ENCODE measurements at regions not wholly inside any gene's neighbourhood (a gene's known extent, or its start where the extent isn't known, plus 50 kb on each side); places are given as distances from the start of the nearest gene placed in this dataset.

DNA sequence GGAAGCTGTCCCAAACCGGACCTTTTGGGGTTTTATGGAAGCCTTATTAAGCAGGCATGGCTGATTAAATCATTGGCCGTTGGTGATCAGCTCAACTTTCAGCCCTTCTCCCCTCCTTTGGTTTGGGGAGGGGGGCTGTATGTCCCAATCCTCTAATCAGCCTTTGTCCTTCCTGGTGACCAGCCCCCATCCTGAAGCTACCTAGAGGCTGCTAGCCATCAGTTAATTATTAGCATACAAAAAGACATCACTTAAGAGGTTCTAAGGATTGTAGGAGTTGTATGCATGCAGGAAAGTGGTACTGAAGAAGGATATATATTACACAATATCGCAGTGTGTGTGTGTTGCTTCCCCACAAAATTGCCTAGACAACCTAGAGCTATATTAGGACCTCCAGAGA, 553.3 kb upstream of the FZD8 start:
- DNase-seq: no peak

DNA sequence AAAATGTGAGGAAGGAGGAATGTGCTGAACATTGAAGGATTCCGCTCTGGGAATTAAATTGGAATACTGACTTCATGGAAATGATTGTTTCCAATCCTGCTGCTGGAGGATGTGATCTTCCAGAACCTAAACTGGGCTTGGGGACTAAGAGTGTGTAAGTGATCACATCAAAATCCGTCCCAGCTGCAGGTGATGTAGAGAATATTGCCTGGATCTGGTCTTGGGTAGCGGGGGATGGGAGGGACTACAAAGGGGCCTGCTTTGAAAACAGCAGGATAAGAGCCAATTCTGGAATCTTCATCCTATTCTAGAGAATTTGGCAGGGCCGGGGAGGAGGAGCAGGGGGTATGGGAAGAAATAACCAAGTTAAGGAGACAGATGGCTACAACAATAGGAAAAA, 552.2 kb upstream of the FZD8 start:
- DNase-seq: no peak

DNA sequence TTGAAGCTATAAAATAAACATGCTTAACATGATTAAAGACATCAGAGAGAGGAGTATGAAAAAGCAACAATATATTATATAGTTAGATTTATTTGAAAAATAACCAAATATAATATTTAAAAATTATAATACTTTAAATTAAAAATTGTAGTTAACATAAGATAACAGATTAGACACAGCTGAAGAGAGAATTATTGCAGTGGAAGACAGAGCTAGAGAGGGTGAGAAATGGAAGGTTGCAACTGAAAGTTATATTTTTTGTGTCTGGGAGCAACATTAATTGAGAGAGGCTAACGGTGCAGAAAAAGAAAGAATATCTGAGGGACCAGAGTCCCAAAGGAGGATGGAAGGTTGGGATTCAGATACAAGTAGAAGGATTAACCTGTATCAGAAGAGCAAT, 548.9 kb upstream of the FZD8 start:
- no peak for DNase-seq

DNA sequence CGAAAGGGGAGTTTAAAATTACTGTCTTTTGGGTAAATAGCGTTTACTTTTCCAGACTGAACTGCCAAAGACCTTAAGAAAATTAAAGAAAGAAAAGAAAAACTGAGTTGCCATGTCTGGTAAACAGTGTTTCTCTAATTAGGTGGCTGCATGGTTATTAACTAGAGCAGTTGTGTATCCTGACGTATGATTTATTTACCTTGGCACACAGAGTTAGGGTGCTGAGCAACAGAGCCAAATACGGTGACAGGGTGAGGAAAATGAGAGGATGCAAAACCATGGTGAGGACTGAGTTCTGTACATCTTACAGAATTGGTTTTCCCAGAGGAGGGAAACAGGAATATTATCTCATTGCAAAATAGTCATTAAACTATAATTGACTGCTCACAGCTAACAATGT, 546.4 kb upstream of the FZD8 start:
- no peak for DNase-seq

DNA sequence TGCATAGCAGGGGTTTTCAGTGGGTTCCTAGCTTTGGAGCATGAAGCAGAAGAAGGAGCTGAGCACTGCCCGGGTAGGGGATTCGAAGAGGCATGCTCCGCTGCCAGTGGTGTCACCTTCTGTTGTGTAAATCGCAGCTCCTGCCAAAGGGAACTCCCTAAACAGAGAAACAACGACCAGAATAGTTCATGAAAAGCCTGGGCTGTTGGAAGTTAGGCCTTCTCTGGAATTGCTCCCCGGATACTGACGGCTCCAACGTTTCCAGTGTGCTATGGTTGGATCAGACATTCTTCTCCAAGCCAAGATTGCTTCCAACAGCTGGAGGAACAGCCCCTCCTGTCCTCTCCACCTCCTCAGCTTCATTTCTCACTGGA, 546.0 kb upstream of the FZD8 start:
- no peak for DNase-seq

DNA sequence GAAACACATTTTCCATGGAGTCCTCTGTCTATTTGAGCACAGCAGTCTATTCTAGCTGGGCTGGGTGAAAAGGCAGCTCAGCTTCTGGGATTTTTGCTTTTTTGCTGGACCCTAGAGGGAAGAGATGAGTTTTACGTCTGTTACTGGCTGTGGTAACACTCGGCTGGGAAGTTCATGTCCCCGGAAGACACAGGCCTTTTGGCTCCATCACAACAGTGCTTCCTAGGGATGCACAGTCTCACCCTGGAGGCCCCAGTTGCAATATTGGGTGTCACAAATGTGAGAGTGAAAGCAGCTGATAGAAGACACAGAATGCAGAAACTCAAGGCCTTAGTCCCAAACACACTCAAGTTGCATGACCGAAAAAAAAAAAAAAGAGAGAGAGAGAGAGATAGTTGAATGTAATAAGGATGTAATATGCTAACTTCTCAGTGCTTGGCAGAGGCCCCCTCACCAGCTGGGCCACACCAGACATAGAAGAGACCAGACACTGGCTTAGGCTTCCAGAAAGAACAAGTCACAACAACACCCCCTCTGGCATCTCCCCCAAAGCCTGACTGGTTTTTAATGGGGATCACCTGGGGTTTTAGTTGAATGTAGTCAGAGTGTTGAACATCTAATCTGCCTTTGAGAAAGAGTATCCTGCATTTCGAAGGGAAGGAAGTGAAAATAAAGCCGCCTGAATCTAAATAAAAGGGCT, 545.4 kb upstream of the FZD8 start:
- DNase-seq: no peak

DNA sequence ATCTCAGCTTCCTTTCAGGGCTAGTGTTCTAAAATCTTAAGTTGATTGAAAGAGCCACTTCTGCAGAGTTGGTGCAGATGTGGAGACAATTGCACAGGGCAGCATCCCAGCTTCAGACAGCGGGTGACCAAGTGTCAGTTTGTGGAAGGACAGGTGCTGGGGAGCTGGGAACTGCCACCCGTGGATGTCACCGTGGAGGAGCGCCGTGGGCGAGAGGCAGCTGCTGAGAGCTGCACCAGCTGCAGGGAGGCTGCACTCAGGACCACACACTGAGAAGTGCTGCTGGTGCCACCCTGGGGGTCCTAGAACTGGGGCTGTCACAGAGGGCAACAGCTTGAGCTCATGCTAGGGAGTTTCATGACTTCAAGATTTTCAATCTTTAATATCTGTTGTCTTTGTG, 543.0 kb upstream of the FZD8 start:
- DNase-seq: no peak

DNA sequence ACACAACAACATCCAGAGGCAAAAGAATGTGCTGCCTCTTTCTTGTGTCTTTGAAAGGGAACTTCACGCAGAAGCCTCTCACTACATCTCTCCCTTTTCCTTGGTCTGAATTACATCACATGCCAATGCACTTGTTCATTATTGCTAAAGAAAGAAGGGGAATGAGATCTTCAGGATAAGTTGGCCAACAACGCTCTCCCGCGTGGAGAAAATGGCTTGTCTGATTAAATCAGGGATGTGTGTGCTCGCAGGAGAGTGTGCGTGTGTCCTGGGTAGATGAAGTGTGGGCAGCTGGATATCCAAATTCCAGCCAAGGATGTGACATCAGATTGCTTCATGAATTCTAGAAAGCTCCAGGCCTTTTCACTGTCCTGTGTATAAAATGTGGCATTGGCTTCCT, 541.6 kb upstream of the FZD8 start:
- DNase-seq: no peak

DNA sequence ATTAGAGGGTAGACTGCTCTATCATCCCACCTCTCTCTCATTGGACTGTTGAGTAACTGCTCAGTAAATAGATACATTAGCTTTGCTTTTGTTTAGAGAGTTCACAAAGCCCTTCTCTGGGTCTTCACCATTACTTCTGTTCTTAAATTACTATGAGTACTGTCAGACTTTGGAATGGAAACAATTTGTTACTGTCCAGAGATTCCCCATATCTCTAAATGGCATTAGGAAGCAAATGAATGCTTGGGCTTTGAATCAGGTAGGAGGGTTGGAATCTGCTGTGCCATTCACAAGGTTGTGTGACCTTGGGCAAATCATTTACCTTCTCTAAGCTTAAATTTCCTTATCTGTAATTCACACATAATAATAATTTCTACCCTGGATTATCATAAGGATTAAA, 541.0 kb upstream of the FZD8 start:
- no peak for DNase-seq

DNA sequence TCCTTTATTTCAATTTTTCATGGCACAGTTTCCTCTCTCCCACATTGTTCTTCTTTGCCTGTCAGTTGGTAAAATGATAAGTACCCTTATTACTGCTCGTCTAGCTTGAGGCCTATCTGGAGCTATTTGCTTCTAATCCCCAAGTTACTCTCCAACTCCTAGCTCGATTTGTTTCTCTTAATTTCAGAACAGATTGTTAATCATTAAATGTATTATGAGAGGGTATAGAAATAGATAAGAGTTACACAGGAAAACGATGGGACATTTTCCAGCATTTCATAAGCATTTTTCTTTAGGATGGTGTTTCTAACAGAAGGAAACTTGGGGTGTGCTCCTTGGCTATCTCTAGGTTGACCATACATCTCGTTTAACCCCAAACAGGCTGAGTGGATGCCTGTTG, 540.5 kb upstream of the FZD8 start:
- DNase-seq: no peak

DNA sequence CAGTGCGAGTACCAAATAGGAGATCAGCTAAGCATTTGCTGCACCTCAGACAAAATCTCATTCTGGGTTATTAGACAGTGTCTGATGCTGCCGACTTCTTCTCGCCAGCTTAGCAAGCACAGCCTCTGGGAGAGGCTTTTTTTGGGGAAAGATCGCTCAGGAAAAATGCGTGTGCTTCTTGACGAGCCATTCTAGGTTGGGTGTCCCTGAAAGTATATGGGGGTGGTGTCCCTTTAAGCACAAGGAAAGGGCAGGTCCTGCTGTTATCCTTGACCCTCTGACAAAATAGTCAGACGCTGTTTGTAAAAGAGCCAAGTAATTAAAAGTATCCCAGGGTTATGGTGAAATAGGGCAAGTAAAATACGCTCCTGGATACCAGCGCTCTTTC, 540.1 kb upstream of the FZD8 start:
- DNase-seq: no peak

DNA sequence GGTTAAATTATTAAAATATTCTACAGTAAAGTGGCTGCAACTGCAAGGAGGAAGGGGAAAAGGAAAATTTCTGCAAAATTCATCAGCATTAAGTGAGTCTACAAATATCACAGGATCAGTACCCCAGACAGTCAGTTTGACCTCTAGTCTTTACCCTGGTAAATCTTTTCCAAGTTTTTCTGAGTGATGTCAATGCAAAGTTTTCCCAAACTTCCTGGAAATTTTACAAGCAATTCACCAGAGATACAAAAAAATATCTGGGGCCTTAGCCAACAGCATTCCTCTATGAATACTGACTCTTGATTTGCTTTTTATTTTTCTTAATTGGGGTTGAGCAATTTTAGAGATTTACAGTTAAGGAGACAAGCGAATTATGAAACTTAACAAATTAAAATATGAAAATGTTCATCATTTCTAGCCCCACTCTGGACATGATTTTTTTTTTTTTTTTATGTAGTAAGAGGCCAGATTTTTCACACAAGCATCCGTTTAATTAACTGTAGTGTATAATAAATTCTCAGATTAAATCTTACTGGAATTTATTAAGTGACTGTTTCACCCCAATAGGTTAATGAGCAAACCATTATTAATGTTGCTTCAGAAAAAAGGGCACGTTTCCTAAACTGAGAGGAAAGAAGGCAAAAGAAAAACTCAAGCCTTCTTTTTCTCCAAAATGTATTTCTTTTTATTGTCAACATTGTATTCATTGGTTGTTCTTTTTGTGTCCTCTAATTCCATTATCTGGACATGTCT, 539.5 kb upstream of the FZD8 start:
- no peak for DNase-seq

DNA sequence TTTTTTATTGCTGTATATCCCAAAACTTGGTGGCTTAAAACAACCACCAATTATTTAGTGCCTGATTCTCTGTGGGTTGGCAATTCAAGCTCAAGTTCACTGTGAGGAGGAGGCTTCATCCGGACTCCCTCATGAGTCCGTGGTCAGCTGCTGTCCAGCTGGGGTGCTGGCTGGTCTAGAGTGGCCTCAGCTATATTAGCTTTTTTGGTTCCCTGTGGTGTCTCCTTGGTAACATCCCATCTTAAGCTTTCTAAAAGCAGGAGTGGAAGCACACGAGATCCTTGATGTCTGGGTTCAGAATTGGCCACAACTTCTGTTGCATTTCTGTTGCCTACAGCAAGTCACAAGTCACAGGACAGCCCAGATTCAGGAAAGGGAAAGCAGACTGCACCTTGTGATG, 536.5 kb upstream of the FZD8 start:
- no peak for DNase-seq

DNA sequence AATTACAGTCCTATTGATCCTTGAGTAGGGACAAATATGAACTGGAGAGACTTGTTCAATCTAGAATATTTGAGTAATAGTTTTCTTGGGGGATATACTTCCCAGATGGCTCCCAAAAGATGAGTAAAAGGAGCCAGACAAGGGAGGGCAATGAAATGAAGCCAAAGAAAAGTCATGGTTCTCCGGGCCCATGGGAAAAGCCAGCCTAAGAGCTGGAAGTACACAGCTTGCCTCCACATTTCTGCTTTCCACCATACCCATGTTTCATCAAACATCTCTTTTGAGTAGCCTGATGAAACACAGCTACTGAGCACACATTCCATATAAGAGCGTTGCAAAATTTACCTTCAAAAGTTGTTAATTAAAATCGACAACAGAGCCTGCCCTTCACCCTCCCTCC, 535.0 kb upstream of the FZD8 start:
- no peak for DNase-seq

DNA sequence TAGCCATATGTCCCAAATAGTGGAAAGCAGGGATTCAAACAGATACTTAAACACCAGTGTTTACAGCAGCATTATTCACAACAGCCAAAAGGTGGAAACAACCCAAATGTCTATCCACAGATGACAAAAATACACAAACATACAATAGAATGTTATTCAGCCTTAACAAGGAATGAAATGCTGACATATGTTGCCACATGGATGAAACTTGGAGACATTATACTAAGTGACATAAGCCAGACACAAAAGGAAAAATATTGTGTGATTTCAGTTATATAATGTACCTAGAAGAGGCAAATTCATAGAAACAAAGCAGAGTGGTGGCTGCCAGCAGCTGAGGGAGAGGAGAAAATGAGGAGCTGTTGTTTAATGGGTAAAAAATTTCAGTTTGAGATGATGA, 533.9 kb upstream of the FZD8 start:
- DNase-seq: no peak

DNA sequence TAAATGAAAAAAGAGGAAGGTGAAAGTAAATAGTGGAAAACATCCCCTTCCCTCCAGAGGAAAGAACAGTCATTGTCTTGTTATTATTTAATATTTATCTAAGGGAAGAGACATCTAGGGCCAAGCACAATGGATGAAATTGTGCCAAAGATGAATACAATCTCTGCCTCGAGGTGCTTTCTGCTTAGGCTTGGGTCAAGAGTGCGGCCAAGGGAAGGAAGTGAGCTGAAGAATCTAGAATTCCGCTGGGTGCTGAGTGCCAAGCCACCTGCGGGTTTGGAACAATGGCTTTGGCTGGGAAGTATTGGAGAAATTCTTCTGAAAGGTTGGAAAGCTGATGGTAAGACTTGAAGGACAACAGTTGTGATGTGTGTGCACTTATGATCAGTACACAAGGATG, 531.3 kb upstream of the FZD8 start:
- no peak for DNase-seq

DNA sequence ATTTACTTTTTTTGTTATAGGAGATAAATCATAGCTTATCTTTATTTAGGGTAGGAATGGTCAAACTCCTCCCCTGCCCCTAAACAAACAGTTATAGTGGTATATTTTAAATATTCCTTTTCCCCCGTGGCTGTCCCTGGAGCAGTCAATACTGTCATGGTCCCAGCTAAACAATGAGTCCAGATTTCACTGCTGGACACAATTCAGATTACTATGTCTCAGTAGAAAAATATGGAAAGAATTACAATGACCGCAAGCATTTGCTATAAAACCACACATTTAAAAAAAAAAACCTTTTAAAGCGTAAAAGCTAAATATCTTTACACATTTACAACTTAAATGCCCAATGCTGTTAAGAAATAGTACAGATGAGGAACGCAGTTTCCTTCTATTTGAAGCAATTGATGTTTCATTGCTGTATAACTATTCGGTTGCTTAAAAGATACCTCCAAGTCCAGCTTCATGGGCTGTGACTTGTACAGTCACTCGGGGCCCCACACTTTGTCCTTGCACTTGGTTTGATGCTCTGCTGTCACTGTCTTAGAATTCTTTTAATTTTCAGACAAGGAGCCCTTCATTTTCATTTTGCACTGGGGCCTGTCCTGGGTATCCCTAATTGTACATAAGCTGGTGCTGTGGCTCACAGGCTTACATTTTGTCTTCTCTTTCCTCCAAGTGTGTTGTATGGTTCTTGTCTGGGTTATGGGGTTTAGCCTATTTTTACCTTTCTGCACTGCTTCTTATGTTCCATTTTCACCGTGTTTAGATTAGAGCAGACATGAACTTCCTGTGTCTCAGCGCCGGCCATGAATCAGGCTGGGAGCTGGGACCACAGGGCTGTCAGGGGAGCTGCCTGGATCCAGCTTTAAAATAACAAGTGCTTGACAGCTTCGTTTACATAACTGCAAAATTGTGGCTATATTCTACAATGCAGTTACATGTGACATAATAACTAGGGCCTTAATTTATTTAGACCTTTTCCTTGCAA, 530.2 kb upstream of the FZD8 start:
- no peak for DNase-seq

DNA sequence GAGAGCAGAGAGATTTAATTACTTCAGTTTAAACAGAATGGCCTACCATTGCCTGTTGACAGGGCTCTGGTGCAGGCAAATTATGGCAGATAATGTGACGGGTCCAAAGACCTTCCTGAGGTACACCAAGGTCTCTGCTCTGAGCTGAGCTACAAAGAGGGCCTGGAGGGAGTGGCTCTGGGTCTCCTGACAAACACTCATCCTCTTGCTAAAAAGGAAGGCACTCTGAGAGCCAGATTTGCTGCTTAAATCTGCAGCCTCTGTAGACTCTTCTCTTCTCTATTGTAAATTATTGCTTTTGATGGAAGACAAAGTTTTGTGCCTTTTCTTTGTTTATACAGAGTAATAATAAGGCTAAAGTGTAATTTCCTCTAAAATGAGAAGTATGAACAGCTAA, 529.5 kb upstream of the FZD8 start:
- DNase-seq: no peak

DNA sequence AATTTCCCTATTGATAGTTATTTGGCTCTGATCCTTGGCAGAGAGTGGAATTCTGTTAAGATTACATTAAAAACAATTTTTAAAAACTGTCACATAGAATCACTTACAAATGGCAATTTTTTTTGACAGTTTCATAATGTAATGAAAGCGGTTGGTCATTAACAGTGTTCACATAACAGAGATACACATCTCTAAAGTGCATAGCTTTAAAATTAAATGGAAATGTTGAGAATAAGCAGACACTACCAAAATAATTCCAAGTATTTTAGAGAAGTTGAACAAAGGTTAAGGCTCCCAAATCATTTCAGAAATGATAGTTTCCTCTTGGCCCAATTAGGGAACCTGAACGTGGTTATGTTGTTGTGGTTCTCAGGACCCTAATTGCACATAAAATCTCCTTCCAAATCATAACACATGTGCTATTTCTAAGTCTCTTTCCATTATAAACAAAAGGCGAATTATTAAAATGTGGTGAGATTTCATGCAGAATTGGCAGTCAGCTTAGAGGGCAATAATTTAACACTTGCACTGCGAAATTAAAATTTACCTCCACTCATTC, 528.9 kb upstream of the FZD8 start:
- DNase-seq: no peak

DNA sequence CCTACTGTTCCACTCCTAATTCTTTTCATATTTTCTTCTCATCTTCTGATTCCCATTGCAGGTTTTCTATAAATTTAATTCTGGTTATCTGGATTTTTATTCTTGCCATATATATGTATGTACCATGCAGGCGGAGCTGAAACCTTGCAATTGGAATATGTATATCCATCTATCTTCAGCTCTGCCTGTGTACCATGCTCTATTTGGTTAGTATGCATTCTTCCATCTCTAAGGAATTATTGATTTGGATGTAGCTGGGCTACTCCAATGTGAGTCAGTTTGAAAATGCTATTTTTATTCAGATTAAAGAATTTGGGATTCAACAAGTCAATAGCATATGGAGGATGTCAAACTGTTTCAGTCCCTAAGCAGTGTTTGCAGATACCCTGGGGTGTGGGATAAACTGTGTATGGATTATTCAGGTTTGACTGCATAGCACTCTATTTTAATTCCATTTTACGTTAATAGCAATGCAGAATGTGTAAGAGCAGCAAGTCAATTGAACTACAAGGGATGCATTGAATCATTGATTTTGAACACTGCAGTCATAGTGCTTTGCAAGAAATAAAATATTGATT, 528.1 kb upstream of the FZD8 start:
- DNase-seq: no peak

DNA sequence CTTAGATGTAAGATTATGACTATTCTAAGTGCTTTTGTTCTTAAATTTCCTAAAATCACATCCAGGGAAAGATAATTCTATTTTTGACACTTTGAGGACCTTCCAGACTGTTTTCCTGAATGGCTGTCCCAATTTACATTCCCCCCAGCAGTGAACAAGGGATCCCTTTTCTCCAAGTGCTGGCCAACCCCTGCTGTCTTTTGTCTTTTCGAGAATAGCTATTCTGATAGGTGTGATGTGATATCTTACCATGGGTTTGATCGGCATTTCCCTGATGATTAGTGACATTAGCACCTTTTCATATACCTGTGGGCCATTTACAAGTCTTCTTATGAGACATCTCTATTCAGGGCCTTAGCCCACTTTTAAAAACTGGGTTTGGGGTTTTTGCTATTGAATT, 526.7 kb upstream of the FZD8 start:
- no peak for DNase-seq

DNA sequence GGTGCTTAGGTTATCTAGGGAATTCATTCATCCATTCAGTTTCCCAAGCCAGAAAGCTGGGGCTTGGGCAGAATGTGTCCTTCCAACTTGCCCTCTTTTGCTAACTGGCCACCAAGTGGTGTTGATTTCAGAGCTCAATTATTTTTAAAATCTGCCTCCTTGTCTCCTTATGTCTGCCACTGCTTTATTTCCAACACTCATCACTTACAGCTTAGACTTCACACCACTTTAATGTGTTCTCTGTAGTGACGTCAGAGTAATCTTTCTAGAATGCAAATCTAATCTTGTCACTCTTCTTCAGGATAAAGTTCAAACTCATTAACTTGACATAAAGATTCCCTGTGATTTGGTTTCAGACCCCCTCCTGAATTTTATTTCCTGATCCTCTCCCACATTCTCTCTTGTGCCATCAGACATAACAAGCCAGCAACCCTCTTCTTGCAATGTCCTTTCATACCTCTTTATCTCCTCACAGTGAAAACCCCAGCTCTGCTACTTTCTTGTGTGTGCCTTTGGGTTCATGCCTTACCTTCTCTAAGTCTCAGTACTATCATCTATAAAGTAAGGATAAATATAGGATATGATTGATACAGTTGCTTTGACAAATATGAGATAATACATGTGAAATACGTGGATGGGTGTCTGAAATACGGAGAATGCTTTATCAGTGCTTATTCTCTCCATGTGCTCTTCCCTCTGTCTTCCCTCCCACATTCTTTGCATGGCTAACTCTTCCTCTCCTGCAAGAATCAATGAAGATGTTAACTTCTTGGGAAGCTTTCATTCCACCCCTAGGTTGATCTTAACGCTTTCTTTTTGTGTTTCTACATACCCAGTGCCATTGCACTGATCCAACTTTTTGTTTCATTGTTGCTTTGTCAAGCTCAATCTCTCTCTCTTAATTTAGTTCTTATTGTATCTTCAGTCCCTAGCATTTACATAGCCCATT, 522.7 kb upstream of the FZD8 start:
- DNase-seq: no peak
